Panc1 (cell line): ENCODE measurements at regions not wholly inside any gene's neighbourhood (a gene's known extent, or its start where the extent isn't known, plus 50 kb on each side); places are given as distances from the start of the nearest gene placed in this dataset.

Experiments used
- ATAC-seq: fragments of 200-7000 bp; cut with Tn5 transposase; 2 replicates; pipeline ENCODE4 v1.9.1; 2020; ENCODE audit warnings: mild to moderate bottlenecking, moderate library complexity
- BruUV-seq: library from RNA; stranded (reverse); fragments of 400-500 nt; replicated peaks from 2 replicates; lab custom pipeline; 2021; lab: Mats Ljungman, UMichigan
- CTCF ChIA-PET: fragments of 300-600 bp; sonication (Branson Sonifier 250); formaldehyde crosslinking; loops from one replicate; lab custom pipeline; 2022; ENCODE audit warnings: antibody characterized with exemption; lab: Charles Lee
- POLR2A ChIA-PET: fragments of 300-600 bp; sonication (Branson Sonifier 250); formaldehyde crosslinking; loops from one replicate; lab custom pipeline; 2022; ENCODE audit warnings: antibody characterized with exemption; lab: Charles Lee
- DNase-seq: peaks from one replicate; pipeline ENCODE4 v3.0.0-alpha.2; 2010; ENCODE audit warnings: low read depth, low spot score
- H3K27ac ChIP-seq: 2 replicates; pipeline ENCODE4 v1.5.1; 2011; ENCODE audit warnings: mild to moderate bottlenecking, low read length, inconsistent platforms
- H3K27me3 ChIP-seq: fragments of 200-500 bp; sonication (Bioruptor generic); 2 replicates; pipeline ENCODE4 v1.6.0; 2014; ENCODE audit warnings: low read length, inconsistent platforms; ENCODE audit not compliant: control insufficient read depth, insufficient read depth
- H3K36me3 ChIP-seq: fragments of 200-500 bp; sonication (Bioruptor generic); 2 replicates; pipeline ENCODE4 v1.5.1; 2014; ENCODE audit warnings: inconsistent platforms, mild to moderate bottlenecking, low read length, moderate library complexity; ENCODE audit not compliant: control insufficient read depth, insufficient read depth
- H3K4me1 ChIP-seq: 2 replicates; pipeline ENCODE4 v1.5.1; 2011; ENCODE audit warnings: inconsistent platforms, mild to moderate bottlenecking, low read length, moderate library complexity; ENCODE audit not compliant: control insufficient read depth, insufficient read depth
- H3K4me3 ChIP-seq, 2 experiments: 2 replicates each; pipeline ENCODE4 v1.5.1; 2011 to 2012; ENCODE audit warnings: low read depth in 2 of 2, low read length in 2 of 2, mild to moderate bottlenecking in 2 of 2, inconsistent platforms in 1 of 2, moderate library complexity in 1 of 2
- H3K9me3 ChIP-seq: fragments of 200-500 bp; sonication (Bioruptor generic); 2 replicates; pipeline ENCODE4 v1.5.1; 2014; ENCODE audit warnings: low read depth, mild to moderate bottlenecking, inconsistent platforms, low read length, moderate library complexity; ENCODE audit not compliant: control insufficient read depth, insufficient read depth
- CTCF ChIP-seq: fragments of 450-650 bp; IDR thresholded peaks from 2 replicates; pipeline ENCODE4 v1.5.1; 2017; ENCODE audit warnings: mild to moderate bottlenecking
- POLR2AphosphoS5 ChIP-seq: IDR thresholded peaks from 2 replicates; pipeline ENCODE4 v1.6.1; 2012; ENCODE audit warnings: mild to moderate bottlenecking, low read depth, low read length, moderate library complexity
- REST ChIP-seq, 2 experiments: IDR thresholded peaks; 2 replicates each; pipeline ENCODE4 v1.6.1; 2011 to 2012; ENCODE audit warnings: low read depth in 2 of 2, control low read depth in 1 of 2, low read length in 1 of 2, mild to moderate bottlenecking in 1 of 2, moderate library complexity in 1 of 2; ENCODE audit not compliant: insufficient read depth in 1 of 2
- SIN3A ChIP-seq: IDR thresholded peaks from 2 replicates; pipeline ENCODE4 v1.6.1; 2012; ENCODE audit warnings: low read depth, mild to moderate bottlenecking, low read length, moderate library complexity, borderline replicate concordance; ENCODE audit not compliant: insufficient read depth
- TCF7L2 ChIP-seq: IDR thresholded peaks from 2 replicates; pipeline ENCODE4 v1.6.1; 2011; ENCODE audit warnings: mild to moderate bottlenecking, low read depth, low read length, inconsistent platforms
- in situ Hi-C: cut with HindIII; loops from 2 replicates; pipeline ENCODE4 v1.10.0; 2016; ENCODE audit warnings: low sequenced_read_pairs, low pct_unique_long_range_greater_than_20kb
- intact Hi-C: fragments of 100-400 bp; cut with micrococcal nuclease; formaldehyde crosslinking; loops from one replicate; pipeline ENCODE4 v1.10.0; 2022; ENCODE audit not compliant: unreplicated experiment

- no peak overlapping the region for H3K4me3 ChIP-seq
- BruUV-seq = no TSS peak
- POLR2A ChIA-PET = no interaction called here
- no peaks in the 10 kb centered on the region for H3K9me3 ChIP-seq
- H3K36me3 ChIP-seq = no peaks in the 10 kb centered on the region
- no peak for ATAC-seq
- intact Hi-C loops (no loop called here), in situ Hi-C loops (no loop called here)
- TF ChIP-seq POLR2AphosphoS5 (no peak), SIN3A (no peak), CTCF (no peak), REST (IDR thresholded peaks at IDR 0.05; ENCODE audit: insufficient read depth in 1 of 2, low read depth in 2 of 2, low read length in 1 of 2) (no peak), TCF7L2 (no peak)
- no peak for DNase-seq
- CTCF ChIA-PET = interaction anchor here (0.6 kb wide), 1 partner anchor 146 kb away, joined by 3 read pairs; no protein-coding TSS in a partner anchor
- H3K27me3 ChIP-seq = peaks cover 18% of the 10 kb centered on the region
- H3K27ac ChIP-seq = no peak overlapping the region
- H3K4me1 ChIP-seq = no peaks in the 10 kb centered on the region
Observed at GRCh38 chr20:51175156-51175555, 152.2 kb upstream of the KCNG1 start.

- DNase-seq (no peak), ATAC-seq (no peak)
- H3K9me3 ChIP-seq = no peaks in the 10 kb centered on the region
- H3K27me3 ChIP-seq = peaks cover 16% of the 10 kb centered on the region
- ChIA-PET POLR2A (no interaction called here), CTCF (no interaction called here)
- intact Hi-C loops = no loop called here
- no peaks in the 10 kb centered on the region for H3K4me1 ChIP-seq
- no peak overlapping the region for H3K4me3 ChIP-seq
- TF ChIP-seq TCF7L2 = no peak
- no peak for TF ChIP-seq SIN3A
- TF ChIP-seq CTCF = 0 out of 2 replicates have a peak, but pooled peaks have one; percentile 8
- no peak for TF ChIP-seq POLR2AphosphoS5
- no peak for TF ChIP-seq REST (IDR thresholded peaks at IDR 0.05; ENCODE audit: insufficient read depth in 1 of 2, low read depth in 2 of 2, low read length in 1 of 2)
- H3K36me3 ChIP-seq = no peaks in the 10 kb centered on the region
- BruUV-seq = no TSS peak
- in situ Hi-C loops = no loop called here
- no peak overlapping the region for H3K27ac ChIP-seq
Observed at GRCh38 chr20:51174536-51174935, 151.6 kb upstream of the KCNG1 start.
